ENCODE measurements at regions not wholly inside any gene's neighbourhood (a gene's known extent, or its start where the extent isn't known, plus 50 kb on each side); places are given as distances from the start of the nearest gene placed in this dataset.
"Not testable (repeated sequence)": the region's sequence is repeated elsewhere in the genome, so short reads cannot be mapped to it uniquely, and the experiment has no call there.

DNA sequence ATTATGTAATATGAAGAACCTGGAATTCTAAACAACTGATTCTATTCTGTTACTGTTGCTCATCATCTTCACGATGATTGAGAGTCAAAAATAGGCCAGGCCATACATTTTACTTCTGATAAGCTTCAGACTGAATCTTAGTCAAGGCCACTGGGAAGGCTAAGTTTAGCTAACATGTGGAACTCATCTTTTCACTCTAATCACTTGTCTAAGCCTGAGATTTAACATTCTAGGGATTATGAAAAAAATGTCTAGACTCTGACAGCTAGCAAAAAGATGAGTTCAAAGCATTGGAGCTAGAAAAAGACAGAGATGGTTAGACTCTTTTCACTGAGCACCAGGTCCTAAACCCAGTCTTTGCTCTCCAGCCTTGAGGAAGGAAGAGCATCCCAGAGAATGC lies 656.2 kb upstream of the IGFBP7 start:
- no peaks in the 10 kb centered on the region for H3K9me3 ChIP-seq (ENCODE audit: insufficient read depth, low read depth, low read length)
- 97% methylated on average over 1 of the region's 1 CpG for WGBS
- no peak overlapping the region for H3K9ac ChIP-seq (ENCODE audit: low read depth, low read length)
- H3K27me3 ChIP-seq (ENCODE audit: insufficient read depth, low read length) = no peaks in the 10 kb centered on the region
- H3K27ac ChIP-seq (ENCODE audit: low read depth, low read length) = no peak overlapping the region
- no peaks in the 10 kb centered on the region for H3K36me3 ChIP-seq (ENCODE audit: insufficient read depth, low read length)
- no peaks in the 10 kb centered on the region for H3K4me1 ChIP-seq (ENCODE audit: insufficient read depth, low read length)
- H3K4me3 ChIP-seq (ENCODE audit: low read length) = no peak overlapping the region

GRCh38 chr4:57764856-57765255 lies 654.7 kb upstream of the IGFBP7 start:
- WGBS = 93% methylated on average over 5 of the region's 5 CpGs
- Histone ChIP-seq H3K4me1 (ENCODE audit: insufficient read depth, low read length) (no peaks in the 10 kb centered on the region), H3K9ac (ENCODE audit: low read depth, low read length) (no peak overlapping the region)

DNA sequence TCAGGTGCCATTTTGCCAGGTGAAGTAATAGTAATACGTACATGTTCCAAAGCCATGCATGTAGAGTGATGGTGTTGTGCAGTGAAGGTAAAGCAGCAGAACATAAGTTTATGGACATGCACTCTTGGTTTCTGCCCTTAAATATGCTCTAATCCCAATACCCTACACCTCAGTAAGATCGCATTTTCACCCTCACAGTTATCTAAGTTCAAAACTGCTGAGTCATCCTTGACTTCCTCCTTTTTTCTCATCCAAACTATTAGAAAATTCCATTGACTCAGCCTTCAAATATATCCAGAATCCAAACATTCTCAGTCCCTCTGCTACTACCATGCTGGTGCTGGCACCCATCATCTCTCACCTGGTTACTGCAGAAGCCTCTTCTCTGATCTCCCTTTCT lies 652.9 kb upstream of the IGFBP7 start:
- WGBS = 94% methylated on average over 2 of the region's 2 CpGs
- H3K4me3 ChIP-seq (ENCODE audit: low read length) = no peak overlapping the region
- H3K4me1 ChIP-seq (ENCODE audit: insufficient read depth, low read length) = no peaks in the 10 kb centered on the region
- no peaks in the 10 kb centered on the region for H3K36me3 ChIP-seq (ENCODE audit: insufficient read depth, low read length)
- H3K9me3 ChIP-seq (ENCODE audit: insufficient read depth, low read depth, low read length) = no peaks in the 10 kb centered on the region
- H3K9ac ChIP-seq (ENCODE audit: low read depth, low read length) = no peak overlapping the region
- no peaks in the 10 kb centered on the region for H3K27me3 ChIP-seq (ENCODE audit: insufficient read depth, low read length)
- no peak overlapping the region for H3K27ac ChIP-seq (ENCODE audit: low read depth, low read length)

More at GRCh38 chr4:57764856-57765255, 654.7 kb upstream of the IGFBP7 start:
- Histone ChIP-seq H3K9me3 (ENCODE audit: insufficient read depth, low read depth, low read length) (no peaks in the 10 kb centered on the region), H3K4me3 (ENCODE audit: low read length) (no peak overlapping the region), H3K27ac (ENCODE audit: low read depth, low read length) (no peak overlapping the region), H3K27me3 (ENCODE audit: insufficient read depth, low read length) (no peaks in the 10 kb centered on the region), H3K36me3 (ENCODE audit: insufficient read depth, low read length) (no peaks in the 10 kb centered on the region)

DNA sequence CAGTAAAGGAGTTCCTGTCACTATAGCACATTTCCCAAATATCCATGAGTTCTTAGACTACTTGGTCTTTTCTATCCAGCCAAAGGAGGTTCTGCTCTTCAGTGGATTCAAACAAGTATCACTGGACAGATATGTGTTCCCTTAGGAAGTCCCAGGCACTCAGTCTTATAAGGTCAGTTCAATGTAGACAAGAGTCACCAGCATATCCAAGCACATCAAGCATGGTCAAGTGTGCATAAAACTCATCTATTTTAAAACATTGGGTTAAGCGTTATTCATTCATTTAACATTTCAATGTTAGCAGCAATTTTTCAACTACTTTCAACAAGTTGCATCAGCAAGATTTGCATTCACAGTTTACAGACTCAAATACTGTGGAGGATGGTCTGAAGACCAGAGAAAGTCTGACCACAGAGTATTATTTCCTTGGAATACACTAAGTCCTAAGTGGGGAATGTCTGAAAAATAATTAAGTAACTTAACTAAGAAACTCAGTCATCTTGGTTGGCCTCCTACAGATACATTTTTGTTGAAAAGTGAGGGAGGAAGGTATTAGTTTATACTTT lies 630.5 kb upstream of the IGFBP7 start:
- WGBS = 96% methylated on average over 1 of the region's 1 CpG

DNA sequence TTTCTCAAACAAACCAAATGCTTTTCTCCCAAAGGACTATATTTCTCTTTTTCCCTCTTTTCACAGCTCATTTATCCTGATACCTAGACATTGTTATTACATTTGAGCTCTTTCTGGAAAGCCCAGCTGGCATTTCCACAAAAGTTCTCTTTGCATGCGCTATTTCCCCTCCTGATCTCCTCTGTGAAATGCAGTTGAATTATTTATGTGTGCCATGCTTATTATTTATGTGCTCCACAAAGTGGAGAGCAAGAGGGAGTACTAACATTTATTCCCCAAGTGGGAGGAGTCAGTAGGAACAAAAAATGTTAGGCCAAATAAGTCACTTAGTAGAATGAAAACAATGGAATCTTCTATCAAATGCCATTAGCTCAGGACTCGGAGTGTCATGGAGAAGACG lies 626.6 kb upstream of the IGFBP7 start:
- H3K9me3 ChIP-seq (ENCODE audit: insufficient read depth, low read depth, low read length) = no peaks in the 10 kb centered on the region
- H3K4me1 ChIP-seq (ENCODE audit: insufficient read depth, low read length) = peaks cover 17% of the 10 kb centered on the region
- H3K36me3 ChIP-seq (ENCODE audit: insufficient read depth, low read length) = no peaks in the 10 kb centered on the region
- no peaks in the 10 kb centered on the region for H3K27me3 ChIP-seq (ENCODE audit: insufficient read depth, low read length)
- no peak overlapping the region for H3K27ac ChIP-seq (ENCODE audit: low read depth, low read length)
- no peak overlapping the region for H3K4me3 ChIP-seq (ENCODE audit: low read length)
- H3K9ac ChIP-seq (ENCODE audit: low read depth, low read length) = no peak overlapping the region
- WGBS = 92% methylated on average over 3 of the region's 3 CpGs

More for the DNA sequence above, 630.5 kb upstream of the IGFBP7 start:
- Histone ChIP-seq H3K9ac (ENCODE audit: low read depth, low read length) (no peak overlapping the region), H3K4me1 (ENCODE audit: insufficient read depth, low read length) (no peaks in the 10 kb centered on the region), H3K27me3 (ENCODE audit: insufficient read depth, low read length) (no peaks in the 10 kb centered on the region), H3K27ac (ENCODE audit: low read depth, low read length) (no peak overlapping the region), H3K9me3 (ENCODE audit: insufficient read depth, low read depth, low read length) (no peaks in the 10 kb centered on the region), H3K36me3 (ENCODE audit: insufficient read depth, low read length) (no peaks in the 10 kb centered on the region), H3K4me3 (ENCODE audit: low read length) (no peak overlapping the region)

- Histone ChIP-seq H3K9me3 (ENCODE audit: insufficient read depth, low read depth, low read length) (no peaks in the 10 kb centered on the region), H3K4me1 (ENCODE audit: insufficient read depth, low read length) (peaks cover 17% of the 10 kb centered on the region), H3K36me3 (ENCODE audit: insufficient read depth, low read length) (no peaks in the 10 kb centered on the region), H3K9ac (ENCODE audit: low read depth, low read length) (no peak overlapping the region), H3K27ac (ENCODE audit: low read depth, low read length) (no peak overlapping the region), H3K27me3 (ENCODE audit: insufficient read depth, low read length) (no peaks in the 10 kb centered on the region), H3K4me3 (ENCODE audit: low read length) (no peak overlapping the region)
- 93% methylated on average over 4 of the region's 4 CpGs for WGBS
Measured at GRCh38 chr4:57734104-57734670, 624.0 kb upstream of the IGFBP7 start.

DNA sequence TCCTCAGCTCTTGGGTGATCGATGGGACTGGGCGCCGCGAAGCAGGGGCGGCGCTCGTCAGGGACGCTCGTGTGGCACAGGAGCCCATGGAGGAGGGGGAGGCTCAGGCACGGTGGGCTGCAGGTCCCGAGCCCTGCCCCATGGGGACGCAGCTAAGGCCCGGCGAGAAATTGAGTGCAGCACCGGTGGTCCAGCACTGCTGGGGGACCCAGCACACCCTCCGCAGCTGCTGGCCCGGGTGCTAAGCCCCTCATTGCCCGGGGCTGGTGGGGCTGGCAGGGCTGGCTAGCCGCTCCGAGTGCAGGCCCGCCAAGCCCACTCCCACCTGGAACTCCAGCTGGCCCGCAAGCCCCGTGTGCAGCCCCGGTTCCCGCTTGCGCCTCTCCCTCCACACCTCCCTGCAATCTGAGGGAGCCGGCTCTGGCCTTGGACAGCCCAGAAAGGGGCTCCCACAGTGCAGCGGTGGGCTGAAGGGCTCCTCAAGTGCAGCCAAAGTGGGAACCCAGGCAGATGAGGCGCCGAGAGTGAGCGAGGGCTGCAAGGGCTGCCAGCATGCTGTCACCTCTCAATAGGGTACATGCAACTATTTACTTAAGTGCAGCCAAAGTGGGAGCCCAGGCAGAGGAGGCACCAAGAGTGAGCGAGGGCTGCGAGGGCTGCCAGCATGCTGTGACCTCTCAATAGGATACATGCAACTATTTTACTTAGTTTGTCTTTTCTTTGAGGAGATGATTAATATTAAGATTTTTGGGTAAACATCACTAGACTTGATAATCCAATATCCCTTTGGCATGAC lies 619.8 kb upstream of the IGFBP7 start:
- not testable (repeated sequence) for H3K4me3 ChIP-seq (ENCODE audit: low read length); H3K9ac ChIP-seq (ENCODE audit: low read depth, low read length); H3K27ac ChIP-seq (ENCODE audit: low read depth, low read length); H3K9me3 ChIP-seq (ENCODE audit: insufficient read depth, low read depth, low read length); H3K27me3 ChIP-seq (ENCODE audit: insufficient read depth, low read length); H3K36me3 ChIP-seq (ENCODE audit: insufficient read depth, low read length)
- H3K4me1 ChIP-seq (ENCODE audit: insufficient read depth, low read length) = peaks cover 21% of the 10 kb centered on the region
- WGBS = 88% methylated on average over 33 of the region's 33 CpGs

- no peaks in the 10 kb centered on the region for H3K36me3 ChIP-seq (ENCODE audit: insufficient read depth, low read length)
- peaks cover 4% of the 10 kb centered on the region; the same call in 1 of the 2 replicates for H3K4me1 ChIP-seq (ENCODE audit: insufficient read depth, low read length)
- WGBS = 100% methylated on average over 1 of the region's 2 CpGs
- no peaks in the 10 kb centered on the region for H3K27me3 ChIP-seq (ENCODE audit: insufficient read depth, low read length)
- no peak overlapping the region for H3K4me3 ChIP-seq (ENCODE audit: low read length)
- H3K27ac ChIP-seq (ENCODE audit: low read depth, low read length) = no peak overlapping the region
- no peak overlapping the region for H3K9ac ChIP-seq (ENCODE audit: low read depth, low read length)
- no peaks in the 10 kb centered on the region for H3K9me3 ChIP-seq (ENCODE audit: insufficient read depth, low read depth, low read length)
Measured at GRCh38 chr4:57726154-57726553, 616.0 kb upstream of the IGFBP7 start.

GRCh38 chr4:57719456-57719855 lies 609.3 kb upstream of the IGFBP7 start:
- no peaks in the 10 kb centered on the region for H3K4me1 ChIP-seq (ENCODE audit: insufficient read depth, low read length)
- no peak overlapping the region for H3K4me3 ChIP-seq (ENCODE audit: low read length)
- no peak overlapping the region for H3K27ac ChIP-seq (ENCODE audit: low read depth, low read length)
- H3K9ac ChIP-seq (ENCODE audit: low read depth, low read length) = no peak overlapping the region
- no peaks in the 10 kb centered on the region for H3K36me3 ChIP-seq (ENCODE audit: insufficient read depth, low read length)
- 73% methylated on average over 2 of the region's 2 CpGs for WGBS
- no peaks in the 10 kb centered on the region for H3K27me3 ChIP-seq (ENCODE audit: insufficient read depth, low read length)
- no peaks in the 10 kb centered on the region for H3K9me3 ChIP-seq (ENCODE audit: insufficient read depth, low read depth, low read length)

- H3K36me3 ChIP-seq (ENCODE audit: insufficient read depth, low read length); H3K9ac ChIP-seq (ENCODE audit: low read depth, low read length); H3K4me1 ChIP-seq (ENCODE audit: insufficient read depth, low read length); H3K9me3 ChIP-seq (ENCODE audit: insufficient read depth, low read depth, low read length); H3K27ac ChIP-seq (ENCODE audit: low read depth, low read length); H3K4me3 ChIP-seq (ENCODE audit: low read length); H3K27me3 ChIP-seq (ENCODE audit: insufficient read depth, low read length): not testable (repeated sequence)
- WGBS = 95% methylated on average over 10 of the region's 10 CpGs
Measured at GRCh38 chr4:57714313-57714712, 604.1 kb upstream of the IGFBP7 start.

- WGBS = 89% methylated on average over 2 of the region's 2 CpGs
- Histone ChIP-seq H3K36me3 (ENCODE audit: insufficient read depth, low read length) (no peaks in the 10 kb centered on the region), H3K9me3 (ENCODE audit: insufficient read depth, low read depth, low read length) (peaks cover 6% of the 10 kb centered on the region; the same call in 1 of the 2 replicates), H3K4me1 (ENCODE audit: insufficient read depth, low read length) (no peaks in the 10 kb centered on the region; the same call in 1 of the 2 replicates), H3K9ac (ENCODE audit: low read depth, low read length) (no peak overlapping the region), H3K27me3 (ENCODE audit: insufficient read depth, low read length) (no peaks in the 10 kb centered on the region), H3K4me3 (ENCODE audit: low read length) (no peak overlapping the region), H3K27ac (ENCODE audit: low read depth, low read length) (no peak overlapping the region)
Measured at GRCh38 chr4:57710053-57710452, 599.9 kb upstream of the IGFBP7 start.

All from HUES64 (cell line).